Forelimb muscle (tissue), 1 donor: ENCODE measurements at regions not wholly inside any gene's neighbourhood (a gene's known extent, or its start where the extent isn't known, plus 50 kb on each side); places are given as distances from the start of the nearest gene placed in this dataset.
"Not testable (repeated sequence)": the region's sequence is repeated elsewhere in the genome, so short reads cannot be mapped to it uniquely, and the experiment has no call there.

Experiments used
- DNase-seq: peaks from one replicate; pipeline ENCODE4 v3.0.0-alpha.2; 2013; ENCODE audit warnings: low read depth

DNA sequence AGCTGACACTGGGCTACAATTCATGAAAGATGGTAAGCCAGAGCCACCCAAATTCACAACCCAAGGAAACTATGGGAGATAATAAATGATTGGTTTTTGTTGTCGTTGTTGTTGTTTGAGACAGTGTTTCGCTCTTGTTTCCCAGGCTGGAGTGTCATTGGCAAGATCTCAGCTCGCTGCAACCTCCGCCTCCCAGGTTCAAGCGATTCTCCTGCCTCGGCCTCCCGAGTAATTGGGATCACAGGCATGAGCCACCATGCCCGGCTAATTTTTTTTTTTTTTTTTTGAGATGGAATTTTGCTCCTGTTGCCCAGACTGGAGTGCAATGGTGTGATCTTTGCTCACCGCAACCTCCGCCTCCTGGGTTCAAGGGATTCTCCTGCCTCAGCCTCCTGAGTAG lies 65.9 kb upstream of the METTL9 start:
- DNase-seq: not testable (repeated sequence)

DNA sequence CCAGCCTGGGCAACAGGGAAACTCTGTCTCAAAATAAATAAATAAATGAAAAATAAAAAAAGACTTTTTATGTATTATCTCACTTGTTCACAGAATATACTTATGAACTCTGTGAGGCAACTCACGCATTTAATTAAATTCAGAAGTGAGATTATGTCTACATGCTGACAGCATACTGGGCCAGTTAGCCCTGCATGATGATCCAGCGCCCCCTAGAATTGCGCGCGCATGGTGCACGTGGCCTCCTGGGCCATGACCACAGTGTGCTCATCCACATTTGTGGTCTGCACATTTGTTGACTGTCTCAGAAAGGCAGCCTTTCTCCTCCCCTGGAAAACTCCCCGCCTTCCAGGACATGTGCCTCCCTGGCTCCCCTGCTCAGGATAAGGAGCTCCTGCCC lies 64.8 kb upstream of the METTL9 start:
- not testable (repeated sequence) for DNase-seq

DNA sequence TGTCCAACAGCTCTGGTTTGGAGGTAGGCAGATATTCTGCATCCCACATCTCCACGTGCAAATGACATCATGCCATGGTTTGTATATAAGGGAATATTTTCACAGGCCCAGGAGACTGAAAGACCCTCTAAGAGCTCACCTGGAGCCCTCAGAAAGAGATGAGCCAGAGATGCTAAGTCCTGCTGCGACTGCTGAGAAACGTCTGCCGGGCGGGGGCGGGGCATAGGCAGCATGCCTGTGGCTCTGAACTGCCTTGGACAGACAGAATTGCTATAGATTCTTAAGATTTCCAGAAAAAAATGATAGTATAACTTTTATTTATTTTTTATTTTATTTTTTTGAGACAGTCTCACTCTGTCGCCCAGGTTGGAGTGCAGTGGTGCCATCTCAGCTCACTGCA lies 64.2 kb upstream of the METTL9 start:
- not testable (repeated sequence) for DNase-seq

DNA sequence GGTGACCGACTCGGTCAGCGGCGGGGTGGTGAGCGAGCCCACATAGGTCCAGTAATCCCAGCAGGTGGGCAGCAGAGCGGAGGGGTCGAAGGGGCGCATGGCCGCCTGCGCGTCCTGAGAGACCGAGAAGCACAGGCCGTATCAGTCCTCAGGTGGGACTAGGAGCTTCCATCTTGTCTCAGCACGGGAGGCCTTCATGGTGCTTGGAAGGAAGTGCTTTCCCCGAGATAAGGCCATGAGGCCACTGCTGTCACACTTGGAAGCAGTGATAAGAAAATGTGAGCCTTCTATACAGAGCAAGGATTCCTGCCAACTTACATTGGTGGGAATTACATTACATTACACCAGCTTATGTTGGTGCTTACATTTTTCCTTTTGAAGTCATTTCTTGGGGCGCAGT lies 62.6 kb upstream of the METTL9 start:
- not testable (repeated sequence) for DNase-seq

DNA sequence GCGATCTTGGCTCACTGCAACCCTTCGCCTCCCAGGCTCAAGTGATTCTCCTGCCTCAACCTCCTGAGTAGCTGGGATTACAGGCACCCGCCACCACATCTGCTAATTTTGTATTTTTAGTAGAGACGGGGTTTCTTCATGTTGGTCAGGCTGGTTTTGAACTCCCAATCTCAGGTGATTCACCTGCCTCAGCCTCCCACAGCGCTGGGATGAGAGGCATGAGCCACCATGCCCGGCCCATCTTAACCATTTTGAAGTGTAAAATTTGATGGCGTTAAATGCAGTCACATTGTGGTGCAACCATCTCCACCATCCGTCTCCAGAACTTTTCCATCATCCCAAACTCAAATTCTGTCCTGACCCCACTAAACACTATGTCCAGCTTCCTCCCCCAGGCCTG lies 61.8 kb upstream of the METTL9 start:
- DNase-seq: not testable (repeated sequence)

DNA sequence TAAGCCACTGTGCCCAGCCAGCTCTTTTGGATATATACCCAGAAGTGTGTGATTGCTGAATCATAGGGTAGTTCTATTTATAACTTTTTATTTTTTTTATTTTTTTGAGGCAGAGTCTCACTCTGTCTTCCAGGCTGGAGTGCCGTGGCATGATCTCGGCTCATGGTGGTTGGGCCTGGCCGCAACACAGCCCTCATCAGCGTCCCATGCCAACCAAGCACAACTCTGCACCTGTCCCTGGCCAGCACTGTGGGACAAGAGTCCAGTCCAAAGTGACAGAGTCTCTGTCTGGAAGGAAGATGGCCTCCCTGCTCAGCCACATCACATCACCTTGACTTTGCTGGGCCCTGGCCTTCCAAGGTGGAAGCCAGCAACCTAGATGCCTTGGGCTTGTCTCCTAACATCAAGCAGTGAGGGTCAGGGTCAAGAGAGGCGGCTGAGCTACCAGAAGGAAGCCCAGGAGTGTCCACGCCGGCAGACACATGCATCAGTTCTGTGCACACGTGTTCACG lies 60.2 kb upstream of the METTL9 start:
- not testable (repeated sequence) for DNase-seq

DNA sequence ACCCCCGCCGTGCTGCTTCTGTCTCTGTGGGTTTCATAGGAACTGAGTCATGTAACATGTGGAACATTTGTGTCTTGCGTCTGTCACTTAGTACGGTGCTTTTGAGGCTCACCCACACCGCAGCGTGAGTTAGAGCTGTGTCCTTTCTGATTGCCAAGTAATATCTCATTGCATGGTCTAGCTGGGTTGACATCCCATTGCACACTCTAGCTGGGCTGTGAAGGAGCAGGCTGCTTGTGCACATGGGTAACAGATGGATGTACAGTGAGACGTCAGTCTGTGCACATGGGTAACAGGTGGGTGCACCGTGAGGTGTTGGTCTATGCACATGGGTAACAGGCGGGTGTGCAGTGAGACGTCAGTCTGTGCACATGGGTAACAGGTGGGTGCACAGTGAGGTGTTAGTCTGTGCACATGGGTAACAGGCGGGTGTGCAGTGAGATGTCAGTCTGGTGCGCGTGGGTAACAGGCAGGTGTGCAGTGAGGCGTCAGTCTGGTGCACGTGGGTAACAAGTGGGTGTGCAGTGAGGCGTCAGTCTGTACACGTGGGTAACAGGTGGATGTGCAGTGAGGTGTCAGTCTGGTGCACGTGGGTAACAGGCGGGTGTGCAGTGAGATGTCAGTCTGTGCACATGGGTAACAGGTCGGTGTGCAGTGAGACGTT lies 58.5 kb upstream of the METTL9 start:
- DNase-seq: not testable (repeated sequence)

DNA sequence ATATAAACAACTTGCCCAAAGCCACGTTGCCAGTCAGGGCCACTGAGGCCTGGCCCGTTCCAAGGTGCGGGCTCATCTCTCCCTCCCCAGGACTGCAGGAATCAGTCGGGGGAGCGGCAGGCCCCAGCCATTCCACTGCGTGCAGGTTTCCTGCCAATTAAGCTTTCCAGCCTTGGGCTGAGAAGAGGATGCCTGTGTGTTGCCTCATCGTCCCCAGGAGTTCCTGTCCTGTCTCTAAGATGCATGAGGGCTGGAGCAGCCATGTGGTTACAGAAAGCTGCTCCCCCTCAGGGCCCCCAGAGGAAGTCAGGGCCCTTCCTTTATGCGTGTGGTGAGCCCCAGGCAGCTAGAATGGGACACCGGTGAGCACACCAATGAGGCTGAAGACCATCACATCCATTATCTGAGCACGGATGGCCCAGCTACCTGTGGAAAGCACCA lies 57.7 kb upstream of the METTL9 start:
- not testable (repeated sequence) for DNase-seq

DNA sequence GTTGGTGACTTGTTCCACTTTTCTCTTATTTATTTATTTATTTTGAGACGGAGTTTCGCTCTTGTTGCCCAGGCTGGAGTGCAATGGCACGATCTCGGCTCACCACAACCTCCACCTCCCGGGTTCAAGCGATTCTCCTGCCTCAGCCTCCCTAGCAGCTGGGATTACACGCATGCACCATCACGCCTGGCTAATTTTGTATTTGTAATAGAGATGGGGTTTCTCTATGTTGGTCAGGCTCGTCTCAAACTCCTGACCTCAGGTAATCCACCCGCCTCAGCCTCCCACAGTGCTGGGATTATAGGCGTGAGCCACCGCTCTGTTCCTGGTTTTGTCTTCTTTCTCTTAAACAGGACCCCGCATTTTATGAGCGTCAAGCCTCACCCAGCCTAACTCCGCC lies 57.3 kb upstream of the METTL9 start:
- not testable (repeated sequence) for DNase-seq

DNA sequence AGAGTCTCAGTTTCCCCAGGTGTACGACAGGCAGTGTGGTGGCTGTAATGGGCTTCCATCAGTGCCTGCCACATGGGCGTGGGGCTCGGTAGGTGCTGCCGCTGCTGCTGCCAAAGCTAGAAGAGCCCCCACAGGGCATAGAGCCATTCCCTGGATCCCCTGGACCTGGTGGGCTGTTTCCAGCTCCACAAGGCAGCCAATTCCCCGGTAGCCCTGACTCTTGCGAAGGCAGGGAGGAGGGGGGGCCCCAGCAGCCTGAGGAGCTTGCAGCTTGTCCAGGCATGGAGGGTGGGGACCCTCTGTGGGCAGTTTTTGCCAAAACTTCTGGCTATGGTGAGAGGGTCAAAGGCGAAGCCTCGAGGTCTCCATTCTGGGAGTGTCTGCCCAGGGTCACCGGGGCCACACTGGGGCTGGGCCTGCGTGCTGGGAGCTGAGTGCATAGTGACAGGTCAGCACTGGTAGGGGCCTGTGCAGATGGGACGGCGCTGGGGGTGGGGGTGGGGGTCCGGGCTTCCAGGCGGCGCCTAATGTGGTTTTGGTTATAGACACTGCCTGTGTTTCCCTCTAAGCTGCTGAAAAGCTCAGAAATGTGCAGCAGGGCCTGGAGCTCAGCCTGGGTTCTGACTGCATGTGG lies 56.8 kb upstream of the METTL9 start:
- not testable (repeated sequence) for DNase-seq

DNA sequence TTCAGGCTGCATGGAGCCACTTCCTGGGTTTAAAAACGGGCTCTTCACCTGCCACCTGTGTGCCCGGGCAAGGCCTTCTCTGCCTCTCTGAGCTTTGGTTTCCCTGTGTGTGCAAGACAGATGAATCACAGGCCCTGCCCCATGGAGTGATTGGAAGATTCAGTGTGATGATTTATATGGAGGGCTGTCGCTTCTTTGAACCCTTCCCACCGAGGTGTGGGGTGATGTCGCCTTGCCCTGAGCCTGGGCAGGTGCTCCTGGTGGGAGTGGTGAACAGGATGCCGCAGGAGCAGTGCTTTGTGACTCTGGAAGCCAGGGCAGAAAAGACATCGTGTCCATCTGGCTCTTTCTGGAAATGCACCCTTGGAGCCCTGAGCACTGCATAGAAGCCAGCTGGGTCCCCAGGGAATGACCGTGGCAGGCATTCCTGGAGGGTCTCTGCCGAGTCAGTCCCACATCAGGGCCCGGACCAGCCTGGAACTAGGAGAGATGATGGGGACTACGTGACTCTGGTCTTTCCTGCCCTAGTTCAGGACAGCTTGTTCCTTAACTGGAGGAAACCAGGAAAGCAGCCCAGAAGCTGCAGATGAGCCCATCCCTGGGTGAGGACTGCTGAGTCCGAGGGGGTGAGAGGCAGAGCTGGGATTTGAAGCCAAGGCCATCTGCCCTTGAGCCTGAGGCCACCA lies 56.1 kb upstream of the METTL9 start:
- DNase-seq: not testable (repeated sequence)

DNA sequence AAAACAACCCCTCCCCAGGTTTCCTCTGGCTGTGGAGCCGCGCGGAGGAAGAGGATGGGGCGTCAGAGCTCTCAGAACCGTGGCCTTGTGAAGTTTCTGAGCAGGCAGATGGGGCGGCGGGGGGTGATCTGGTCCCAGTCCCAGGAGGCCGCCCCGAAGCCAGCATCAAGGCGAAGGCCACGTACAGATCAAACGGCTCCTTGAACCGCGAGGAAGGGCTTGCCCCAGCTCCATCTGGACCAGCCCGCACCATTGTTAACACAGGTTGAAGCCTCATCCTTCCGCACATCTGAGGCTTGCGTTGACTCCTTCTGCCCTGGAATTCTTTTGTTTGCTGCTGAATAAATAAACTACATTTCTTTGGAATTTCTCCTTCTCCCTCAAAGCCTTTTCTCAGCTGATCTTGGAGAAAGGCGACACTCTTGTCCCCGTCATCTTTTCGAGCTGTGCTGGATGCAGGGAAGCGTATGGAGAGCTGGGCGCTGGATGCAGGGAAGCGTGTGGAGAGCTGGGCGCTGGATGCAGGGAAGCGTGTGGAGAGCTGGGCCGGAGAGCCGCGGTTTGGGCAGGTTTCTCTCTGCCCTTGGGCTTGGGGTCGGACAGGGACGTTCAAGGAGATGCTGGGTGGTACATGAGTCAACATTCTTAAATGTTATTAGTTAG lies 53.6 kb upstream of the METTL9 start:
- DNase-seq: not testable (repeated sequence)

DNA sequence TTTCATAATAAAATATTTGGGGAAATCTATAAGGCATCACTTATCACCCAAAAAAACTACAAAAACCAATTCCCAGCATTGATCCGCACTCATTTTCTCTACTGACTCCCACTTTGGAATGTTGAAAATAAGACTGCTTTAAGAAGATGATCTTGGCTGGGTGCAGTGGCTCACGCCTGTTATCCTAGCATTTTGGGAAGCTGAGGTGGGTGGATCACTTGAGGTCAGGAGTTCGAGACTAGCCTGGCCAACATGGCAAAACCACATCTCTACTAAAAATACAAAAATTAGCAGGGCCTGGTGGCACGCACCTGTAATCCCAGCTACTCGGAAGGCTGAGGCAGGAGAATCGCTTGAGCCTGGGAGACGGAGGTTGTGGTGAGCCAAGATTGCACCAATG lies 50.0 kb upstream of the METTL9 start:
- DNase-seq: not testable (repeated sequence)
